T-helper 17 cell (primary cell): ENCODE measurements at regions not wholly inside any gene's neighbourhood (a gene's known extent, or its start where the extent isn't known, plus 50 kb on each side); places are given as distances from the start of the nearest gene placed in this dataset.

Experiments used
- ATAC-seq: fragments of 150-1000 bp; cut with Tn5 transposase; 2 replicates; pipeline ENCODE4 v1.10.0; 2021; ENCODE audit warnings: mild to moderate bottlenecking, moderate library complexity
- DNase-seq, 3 donors: peaks; one replicate each; pipeline versions ENCODE4 v3.0.0 to v3.0.0-alpha.2; 2020 to 2021
- H3K9me3 ChIP-seq: one replicate; pipeline ENCODE4 v1.7.0; 2013; ENCODE audit warnings: low read length, mild to moderate bottlenecking; ENCODE audit not compliant: control insufficient read depth, poor library complexity, severe bottlenecking
- H3K27ac Mint-ChIP-seq: one replicate; pipeline ENCODE4 v1.8.0; 2022; ENCODE audit warnings: mild to moderate bottlenecking, moderate library complexity, mixed read lengths
- H3K27me3 Mint-ChIP-seq: one replicate; pipeline ENCODE4 v1.8.0; 2022; ENCODE audit warnings: mixed read lengths
- H3K36me3 Mint-ChIP-seq: one replicate; pipeline ENCODE4 v1.8.0; 2022; ENCODE audit warnings: low read depth, mixed read lengths
- H3K4me1 Mint-ChIP-seq: one replicate; pipeline ENCODE4 v1.8.0; 2022; ENCODE audit warnings: mild to moderate bottlenecking, mixed read lengths
- H3K4me3 Mint-ChIP-seq: one replicate; pipeline ENCODE4 v1.8.0; 2022; ENCODE audit warnings: mild to moderate bottlenecking, moderate library complexity, mixed read lengths

DNA sequence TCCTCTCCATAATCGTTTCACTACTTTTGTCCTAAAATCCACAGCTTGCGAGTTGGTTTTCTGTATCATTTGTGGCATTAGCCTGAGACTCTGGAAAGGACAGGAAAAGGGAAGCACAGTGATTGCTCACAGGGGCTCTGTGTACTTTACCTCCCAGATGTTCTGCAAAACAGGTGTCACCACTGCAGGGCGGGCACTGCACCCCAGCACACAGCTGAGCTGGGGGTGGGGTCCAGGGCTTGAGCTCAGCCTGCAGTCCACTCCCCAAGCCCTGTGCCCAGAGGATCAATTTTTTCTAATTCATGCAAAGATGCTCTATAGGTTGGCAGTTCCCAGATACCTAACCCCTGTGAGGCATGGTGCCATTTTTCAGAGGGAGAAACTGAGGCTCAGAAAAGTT, 119.4 kb upstream of the GLI2 start:
- H3K9me3 ChIP-seq, result no peaks in the 10 kb centered on the region
- DNase-seq, result no peak
- no peak for ATAC-seq
- H3K36me3 Mint-ChIP-seq, result peaks cover 3% of the 10 kb centered on the region
- H3K4me3 Mint-ChIP-seq, result no peak overlapping the region
- H3K27ac Mint-ChIP-seq, result no peak overlapping the region
- H3K4me1 Mint-ChIP-seq, result peaks cover 2% of the 10 kb centered on the region
- H3K27me3 Mint-ChIP-seq, result peaks cover 31% of the 10 kb centered on the region

DNA sequence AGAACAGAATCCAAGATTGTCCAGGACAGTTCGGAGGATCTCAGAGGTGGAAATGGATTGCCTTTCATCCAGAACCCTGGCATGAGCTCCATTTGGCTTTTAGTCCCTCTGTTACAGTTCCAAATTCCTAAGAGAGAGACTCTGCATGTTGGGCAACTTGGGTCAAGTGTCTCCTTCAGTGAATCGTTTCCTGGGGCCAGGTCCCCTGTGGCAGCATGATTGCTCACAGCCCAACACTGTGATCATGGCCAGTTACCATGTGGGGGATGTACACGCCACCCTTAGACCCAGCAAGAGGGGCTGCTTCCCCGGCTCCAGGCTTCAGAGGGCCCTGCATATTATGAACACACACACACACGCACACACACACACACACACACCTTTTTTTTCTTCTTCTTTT, 118.6 kb upstream of the GLI2 start:
- ATAC-seq, result no peak
- peaks cover 2% of the 10 kb centered on the region for H3K36me3 Mint-ChIP-seq

DNA sequence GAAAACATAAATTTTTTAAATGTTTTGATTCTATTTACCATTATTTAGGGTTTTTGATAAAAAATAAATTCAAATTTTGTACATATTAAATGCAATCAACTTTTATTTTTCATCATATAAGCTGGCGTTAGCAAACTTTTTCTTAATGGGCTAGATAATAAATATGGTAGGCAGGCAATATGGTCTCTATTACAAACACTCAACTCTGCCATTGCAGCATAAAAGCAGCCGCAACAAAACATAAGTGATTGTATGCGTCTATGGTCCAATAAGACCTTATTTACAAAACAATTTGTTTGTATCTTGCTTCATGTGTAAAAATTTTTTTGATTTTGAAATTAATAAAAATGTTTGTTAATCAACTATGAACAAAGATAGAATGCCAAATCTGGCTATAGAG, 116.8 kb upstream of the GLI2 start:
- Mint-ChIP-seq H3K4me1 (no peaks in the 10 kb centered on the region), H3K4me3 (no peak overlapping the region), H3K27me3 (peaks cover 12% of the 10 kb centered on the region), H3K27ac (no peak overlapping the region), H3K36me3 (no peaks in the 10 kb centered on the region)
- no peak for ATAC-seq
- DNase-seq, result no peak
- no peaks in the 10 kb centered on the region for H3K9me3 ChIP-seq

More for the DNA sequence above, 118.6 kb upstream of the GLI2 start:
- DNase-seq, result no peak
- H3K4me3 Mint-ChIP-seq, result no peak overlapping the region
- H3K4me1 Mint-ChIP-seq, result peaks cover 2% of the 10 kb centered on the region
- H3K27me3 Mint-ChIP-seq, result peaks cover 26% of the 10 kb centered on the region
- H3K9me3 ChIP-seq, result no peaks in the 10 kb centered on the region
- no peak overlapping the region for H3K27ac Mint-ChIP-seq

DNA sequence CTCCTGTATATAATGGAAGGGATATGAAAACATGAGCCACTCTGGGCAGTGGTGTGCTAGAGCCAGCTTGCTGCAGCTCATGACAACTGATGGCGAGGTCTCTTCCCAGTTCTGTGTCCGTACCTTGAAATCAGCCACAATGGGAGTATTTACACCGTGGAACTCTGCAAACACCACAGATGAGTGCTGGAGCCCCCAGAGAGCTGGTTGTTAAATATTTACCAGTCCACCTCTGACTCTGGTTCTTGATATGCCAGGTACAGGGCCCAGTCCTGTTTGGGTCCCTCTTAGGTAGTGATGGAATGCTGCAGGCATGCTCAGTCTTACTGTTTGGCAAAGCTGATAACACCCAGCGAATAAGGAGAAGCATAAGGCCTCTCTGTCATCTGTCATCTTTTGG, 116.1 kb upstream of the GLI2 start:
- no peaks in the 10 kb centered on the region for H3K4me1 Mint-ChIP-seq
- no peak for DNase-seq

DNA sequence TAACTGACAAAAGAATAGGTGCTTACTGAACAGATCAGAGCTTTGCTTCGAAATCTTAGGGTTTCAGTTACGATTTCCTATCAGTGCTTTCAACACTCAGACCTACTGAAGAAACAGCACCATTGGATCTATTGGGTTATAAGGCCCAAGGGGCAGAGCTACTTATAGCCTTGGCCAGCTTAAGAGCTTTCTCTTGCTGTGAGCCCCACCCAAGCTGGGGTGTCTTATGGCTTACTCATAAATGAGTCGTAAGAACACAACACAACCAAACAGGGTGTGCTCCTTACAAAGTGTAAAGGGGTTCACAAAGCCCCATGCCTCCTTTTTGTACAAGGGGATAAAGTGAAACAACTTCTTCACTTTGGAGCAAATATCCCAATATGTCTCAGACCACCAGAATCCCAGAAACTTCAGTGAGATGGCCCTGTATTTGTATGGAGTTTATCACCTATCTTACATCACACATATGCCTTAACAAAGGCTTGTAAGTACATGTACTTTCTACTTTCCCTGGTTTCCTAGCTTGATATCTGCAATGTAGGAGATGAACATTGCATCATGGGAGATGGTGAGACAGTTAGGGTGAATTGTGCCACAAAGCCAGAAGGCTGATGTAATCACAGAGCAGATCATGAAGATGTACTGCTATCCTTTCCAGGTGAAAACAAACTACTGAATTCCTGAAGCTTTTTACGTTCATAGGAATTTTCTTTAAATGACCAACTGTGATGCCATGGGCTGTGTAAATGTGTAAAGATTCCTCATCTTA, 115.5 kb upstream of the GLI2 start:
- H3K9me3 ChIP-seq, result no peaks in the 10 kb centered on the region
- H3K27me3 Mint-ChIP-seq, result peaks cover 11% of the 10 kb centered on the region
- DNase-seq (no peak), ATAC-seq (no peak)
- no peaks in the 10 kb centered on the region for H3K4me1 Mint-ChIP-seq
- H3K4me3 Mint-ChIP-seq, result no peak overlapping the region
- no peak overlapping the region for H3K27ac Mint-ChIP-seq
- H3K36me3 Mint-ChIP-seq, result no peaks in the 10 kb centered on the region

More for the DNA sequence above, 116.1 kb upstream of the GLI2 start:
- H3K27ac Mint-ChIP-seq, result no peak overlapping the region
- H3K4me3 Mint-ChIP-seq, result no peak overlapping the region
- no peaks in the 10 kb centered on the region for H3K9me3 ChIP-seq
- ATAC-seq, result no peak
- no peaks in the 10 kb centered on the region for H3K36me3 Mint-ChIP-seq
- peaks cover 12% of the 10 kb centered on the region for H3K27me3 Mint-ChIP-seq

DNA sequence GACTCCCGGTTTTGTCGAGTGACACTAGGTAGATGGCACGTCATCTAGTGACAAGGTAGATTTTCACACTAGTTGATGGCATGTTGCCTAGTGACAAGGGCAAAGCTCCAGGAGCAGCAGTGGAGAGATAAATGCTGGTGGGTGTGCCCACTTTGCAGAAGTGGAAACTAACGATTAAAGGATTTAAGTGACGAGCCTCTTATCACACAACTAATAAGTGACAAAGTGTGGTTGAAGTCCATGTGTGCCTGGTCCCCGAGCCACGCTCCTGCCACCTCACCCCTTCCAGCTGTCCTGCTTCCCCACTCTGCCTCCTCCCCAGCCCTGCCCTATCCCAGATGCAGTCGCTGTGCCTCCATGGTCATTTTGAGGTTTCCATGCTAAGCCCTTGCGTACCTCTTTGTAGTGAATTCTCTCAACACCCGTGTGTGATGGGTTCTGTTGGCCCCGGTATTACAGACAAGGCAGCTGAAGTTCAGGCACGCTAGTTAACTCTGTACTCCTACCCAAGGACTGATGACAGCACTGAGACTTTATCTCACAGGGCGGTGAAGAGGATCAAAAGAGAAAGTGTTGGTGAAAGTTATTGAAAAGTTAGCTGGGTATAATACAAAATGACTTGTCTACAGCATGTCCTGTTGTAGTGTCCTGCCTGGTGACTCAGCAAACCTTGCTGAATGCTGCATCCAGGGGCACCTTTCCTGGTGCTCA, 113.4 kb upstream of the GLI2 start:
- Mint-ChIP-seq H3K4me1 (no peaks in the 10 kb centered on the region), H3K27me3 (peaks cover 28% of the 10 kb centered on the region), H3K36me3 (no peaks in the 10 kb centered on the region), H3K4me3 (no peak overlapping the region), H3K27ac (no peak overlapping the region)
- ATAC-seq, result no peak
- DNase-seq, result no peak
- no peaks in the 10 kb centered on the region for H3K9me3 ChIP-seq

DNA sequence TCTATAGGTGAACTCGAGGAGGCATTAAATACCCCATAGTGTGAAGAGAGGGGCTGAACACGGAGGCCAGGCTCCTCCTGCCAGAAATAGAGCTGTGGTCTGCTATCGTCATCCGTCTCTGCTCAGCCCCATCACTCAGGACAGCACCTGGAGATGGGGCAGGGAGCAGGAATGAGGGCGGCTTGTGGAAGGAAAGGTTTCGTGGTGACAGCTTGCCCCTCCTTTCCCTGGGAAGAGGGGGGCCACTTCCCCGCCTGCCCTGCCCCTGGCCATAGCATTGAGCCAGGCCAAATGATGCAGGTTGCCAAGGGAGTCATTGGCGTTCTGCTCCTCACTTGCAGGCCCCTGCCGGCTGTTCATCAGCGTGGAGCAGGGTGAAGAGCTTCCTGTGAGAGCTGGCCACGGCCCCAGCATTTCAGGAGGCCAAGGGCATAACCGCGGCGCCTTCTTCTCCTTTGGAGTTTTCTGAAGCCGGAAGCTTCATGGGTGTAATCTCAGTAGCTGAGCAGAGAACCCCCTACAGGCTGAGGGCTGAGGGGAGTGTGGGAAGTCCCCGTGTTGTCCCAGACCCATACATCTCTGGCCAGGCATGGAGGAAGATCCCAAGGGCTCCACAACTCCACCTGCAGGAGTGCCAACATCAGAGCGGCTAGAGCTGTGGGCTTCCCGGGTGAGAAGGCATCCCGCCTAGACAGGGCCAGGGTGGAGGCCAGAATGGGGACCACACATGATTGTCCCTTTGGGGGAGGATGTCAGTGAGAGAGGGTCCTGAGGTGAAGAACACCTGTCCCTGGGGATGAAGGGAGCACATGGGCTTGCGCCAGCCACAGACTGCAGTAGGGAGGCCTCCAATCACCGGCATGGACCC, 112.5 kb upstream of the GLI2 start:
- ATAC-seq, result no peak
- no peaks in the 10 kb centered on the region for H3K36me3 Mint-ChIP-seq
- DNase-seq, result no peak
- H3K9me3 ChIP-seq, result no peaks in the 10 kb centered on the region
- H3K4me3 Mint-ChIP-seq, result no peak overlapping the region
- H3K4me1 Mint-ChIP-seq, result no peaks in the 10 kb centered on the region
- peaks cover 30% of the 10 kb centered on the region for H3K27me3 Mint-ChIP-seq
- no peak overlapping the region for H3K27ac Mint-ChIP-seq

DNA sequence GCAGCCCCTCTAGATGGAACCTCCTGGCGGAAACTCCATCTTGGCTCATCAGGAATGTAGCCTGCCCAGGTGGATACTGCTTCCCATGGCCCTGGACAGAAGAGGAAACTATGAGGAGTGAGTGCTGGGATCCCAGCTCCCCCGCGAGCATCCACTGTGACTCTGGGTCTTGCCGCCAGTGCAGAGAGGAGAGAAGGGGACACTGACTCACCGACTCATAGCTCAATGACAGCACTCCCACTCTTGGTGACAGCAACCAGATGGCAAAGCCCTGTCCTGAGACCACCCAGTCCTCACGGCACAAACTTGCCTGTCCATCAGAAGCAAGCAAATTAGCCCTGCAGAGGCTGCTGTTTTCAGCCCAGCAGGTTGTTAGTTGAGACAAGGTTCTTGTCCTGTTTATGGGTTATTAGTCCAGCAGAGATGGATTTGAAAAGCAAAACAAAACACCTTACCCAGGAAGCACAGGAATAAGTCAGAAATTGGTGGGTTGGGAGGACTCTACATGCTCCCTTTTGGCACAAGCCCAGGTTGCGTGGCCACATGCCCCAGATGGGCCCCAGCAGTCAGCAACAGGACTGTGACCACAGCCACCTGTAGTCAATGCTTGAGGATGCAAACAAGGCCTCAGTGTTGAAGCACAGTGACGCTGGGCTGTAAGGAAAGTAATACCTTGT, 111.5 kb upstream of the GLI2 start:
- no peaks in the 10 kb centered on the region for H3K9me3 ChIP-seq
- Mint-ChIP-seq H3K36me3 (no peaks in the 10 kb centered on the region), H3K27ac (peak overlapping the region; percentile 34), H3K4me1 (no peaks in the 10 kb centered on the region), H3K4me3 (no peak overlapping the region), H3K27me3 (peaks cover 37% of the 10 kb centered on the region)
- DNase-seq, result no peak
- no peak for ATAC-seq

DNA sequence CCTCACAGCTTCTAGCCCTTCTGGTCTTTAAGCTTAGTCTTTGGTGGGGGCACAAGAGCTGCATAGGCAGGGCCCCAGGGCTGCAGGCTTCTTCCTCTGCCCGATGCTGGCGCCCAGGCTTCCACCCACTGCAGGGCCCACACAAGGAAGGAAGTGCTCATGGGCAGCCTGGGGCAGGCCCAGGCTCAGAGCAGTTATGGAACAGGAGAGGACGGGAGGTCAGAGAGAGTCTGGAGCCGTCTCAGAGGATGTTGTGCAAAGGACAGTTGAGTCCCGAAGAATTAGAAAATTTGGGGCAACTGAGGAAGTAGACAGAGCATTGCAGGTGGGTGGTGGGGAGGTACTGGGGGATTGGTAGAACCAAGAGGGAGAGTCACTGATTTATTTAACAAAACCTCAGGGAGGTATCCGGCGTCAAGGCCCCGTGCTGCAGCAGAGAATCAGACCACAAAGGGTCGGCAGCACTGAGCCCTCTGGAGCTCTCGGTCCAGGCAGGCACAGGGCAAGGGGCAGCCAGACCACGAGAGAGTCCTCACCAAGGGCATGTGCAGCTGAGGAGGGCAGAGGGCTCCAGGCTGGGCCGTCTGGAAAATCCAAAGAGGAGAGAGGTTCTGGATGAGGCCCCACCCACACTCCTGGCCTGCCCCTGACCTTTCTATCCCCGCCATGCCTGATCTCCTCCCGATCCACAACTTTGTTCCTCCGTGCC, 110.8 kb upstream of the GLI2 start:
- Mint-ChIP-seq H3K4me3 (no peak overlapping the region), H3K27ac (peak overlapping the region; percentile 34), H3K36me3 (no peaks in the 10 kb centered on the region), H3K4me1 (no peaks in the 10 kb centered on the region), H3K27me3 (peaks cover 39% of the 10 kb centered on the region)
- ATAC-seq (no peak), DNase-seq (no peak)
- no peaks in the 10 kb centered on the region for H3K9me3 ChIP-seq

DNA sequence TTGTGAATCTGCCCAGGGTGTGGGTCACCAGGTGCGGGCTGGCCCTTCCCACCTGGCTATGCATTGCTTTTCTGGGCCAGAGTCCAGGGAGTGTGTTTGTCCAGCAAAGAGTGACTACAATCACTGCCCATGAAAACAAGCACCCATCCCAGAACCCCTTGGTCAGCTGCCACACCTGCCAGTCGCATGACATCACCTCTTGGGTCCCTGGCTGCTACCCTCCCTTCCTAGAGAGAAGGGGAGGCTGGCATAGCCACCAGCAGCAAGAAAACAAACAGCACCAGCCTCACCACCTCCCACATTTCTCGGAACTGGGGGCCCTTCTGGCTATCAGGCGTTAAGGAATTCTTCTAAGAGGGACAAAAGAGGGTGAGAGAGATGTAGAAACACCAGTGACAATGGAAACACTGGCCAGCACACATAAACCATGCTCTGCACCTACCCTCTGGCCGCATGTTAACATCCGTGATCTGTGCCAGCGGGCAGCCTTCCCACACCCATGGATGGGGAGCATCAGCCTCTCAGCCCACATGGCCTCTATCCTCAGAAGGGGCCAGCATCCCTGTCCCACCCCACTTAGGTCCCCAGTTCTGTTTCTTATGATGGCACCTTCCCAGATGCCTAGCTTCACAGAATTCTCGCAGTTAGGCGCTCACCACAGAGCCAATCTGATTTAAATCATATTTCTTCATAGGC, 109.7 kb upstream of the GLI2 start:
- no peak for DNase-seq
- Mint-ChIP-seq H3K4me1 (no peaks in the 10 kb centered on the region), H3K36me3 (no peaks in the 10 kb centered on the region)

DNA sequence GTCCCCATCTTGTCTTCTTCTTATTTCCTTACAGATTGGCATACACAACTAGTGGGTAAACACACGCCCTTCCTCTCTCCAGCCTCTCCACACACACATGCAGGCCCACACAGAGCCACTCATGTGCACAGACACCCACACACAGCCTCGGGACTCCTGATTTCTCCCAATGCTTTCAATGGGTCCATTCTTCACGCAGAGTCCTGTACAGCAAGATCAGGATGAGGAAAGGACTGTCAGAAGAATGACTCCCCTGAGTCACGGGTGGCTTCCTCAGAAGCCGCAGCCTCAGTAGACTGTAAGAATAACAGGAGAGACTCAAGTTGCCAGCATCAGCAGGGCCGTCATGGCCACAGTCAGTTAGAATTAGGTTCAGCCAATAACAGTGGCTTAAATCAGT, 109.1 kb upstream of the GLI2 start:
- Mint-ChIP-seq H3K27ac (no peak overlapping the region), H3K36me3 (no peaks in the 10 kb centered on the region), H3K27me3 (peaks cover 39% of the 10 kb centered on the region), H3K4me1 (no peaks in the 10 kb centered on the region), H3K4me3 (no peak overlapping the region)
- no peaks in the 10 kb centered on the region for H3K9me3 ChIP-seq
- DNase-seq (no peak), ATAC-seq (no peak)

More for the DNA sequence above, 109.7 kb upstream of the GLI2 start:
- H3K9me3 ChIP-seq, result no peaks in the 10 kb centered on the region
- H3K27me3 Mint-ChIP-seq, result peaks cover 39% of the 10 kb centered on the region
- no peak for ATAC-seq
- no peak overlapping the region for H3K4me3 Mint-ChIP-seq
- no peak overlapping the region for H3K27ac Mint-ChIP-seq

DNA sequence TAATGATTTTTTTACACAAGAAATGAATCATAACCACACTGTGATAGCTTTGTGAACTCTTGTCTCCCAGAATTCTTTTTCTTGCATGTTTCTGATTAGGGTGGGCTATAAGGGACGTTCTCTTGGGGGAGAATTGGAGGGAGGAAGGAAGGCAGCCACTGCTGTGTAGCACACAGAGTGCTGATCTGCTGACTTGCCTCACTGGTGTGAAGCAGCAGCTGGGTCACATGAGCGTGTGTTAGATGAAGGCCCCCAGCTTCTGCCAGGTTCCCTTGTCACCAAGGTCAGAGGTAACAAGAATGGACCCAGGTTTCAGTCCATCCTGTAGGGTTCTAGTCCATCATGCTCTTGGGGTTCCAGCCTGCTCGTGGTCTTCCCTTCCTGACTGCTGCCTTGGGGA, 107.4 kb upstream of the GLI2 start:
- H3K36me3 Mint-ChIP-seq, result no peaks in the 10 kb centered on the region
- ATAC-seq (no peak), DNase-seq (no peak)
- H3K9me3 ChIP-seq, result no peaks in the 10 kb centered on the region
- no peak overlapping the region for H3K4me3 Mint-ChIP-seq
- peaks cover 48% of the 10 kb centered on the region for H3K27me3 Mint-ChIP-seq
- no peak overlapping the region for H3K27ac Mint-ChIP-seq
- no peaks in the 10 kb centered on the region for H3K4me1 Mint-ChIP-seq
